Neural crest cell (in vitro differentiated cells): ENCODE measurements at regions not wholly inside any gene's neighbourhood (a gene's known extent, or its start where the extent isn't known, plus 50 kb on each side); places are given as distances from the start of the nearest gene placed in this dataset.

Source experiments
- DNase-seq: peaks from one replicate; pipeline ENCODE4 v3.0.0; 2021; ENCODE audit warnings: low read depth, mixed read lengths, low spot score
- H3K27ac Mint-ChIP-seq: one replicate; pipeline ENCODE4 v1.8.0; 2021; ENCODE audit warnings: mild to moderate bottlenecking, mixed read lengths; ENCODE audit not compliant: unreplicated experiment
- H3K27me3 Mint-ChIP-seq: 2 replicates; pipeline ENCODE4 v1.8.0; 2021; ENCODE audit warnings: low read depth, mild to moderate bottlenecking, mixed read lengths
- H3K36me3 Mint-ChIP-seq: 2 replicates; pipeline ENCODE4 v1.8.0; 2021; ENCODE audit warnings: low read depth, mild to moderate bottlenecking, mixed read lengths
- H3K4me1 Mint-ChIP-seq: 2 replicates; pipeline ENCODE4 v1.8.0; 2021; ENCODE audit warnings: mixed read lengths
- H3K4me3 Mint-ChIP-seq: one replicate; pipeline ENCODE4 v1.8.0; 2021; ENCODE audit warnings: mild to moderate bottlenecking, mixed read lengths
- H3K9me3 Mint-ChIP-seq: 2 replicates; pipeline ENCODE4 v1.8.0; 2021; ENCODE audit warnings: mixed read lengths
- CTCF ChIP-seq: fragments of 200-600 bp; sonication (generic); conservative IDR thresholded peaks from 2 replicates; pipeline ENCODE4 v1.5.0; 2021; ENCODE audit warnings: antibody characterized with exemption, mild to moderate bottlenecking

- H3K36me3 Mint-ChIP-seq = no peaks in the 10 kb centered on the region
- H3K27me3 Mint-ChIP-seq = no peaks in the 10 kb centered on the region
- H3K27ac Mint-ChIP-seq = no peak overlapping the region
- TF ChIP-seq CTCF = no peak
- H3K4me3 Mint-ChIP-seq = no peak overlapping the region
- H3K4me1 Mint-ChIP-seq = no peaks in the 10 kb centered on the region
- DNase-seq = no peak
- H3K9me3 Mint-ChIP-seq = no peaks in the 10 kb centered on the region
Observed at GRCh38 chr3:151955356-151955755, 81.9 kb downstream of the SUCNR1 start.

- Mint-ChIP-seq H3K9me3 (no peaks in the 10 kb centered on the region), H3K27ac (no peak overlapping the region)
Observed at GRCh38 chr3:151960961-151961580, 87.6 kb downstream of the SUCNR1 start.

GRCh38 chr3:151962352-151962751 lies 88.9 kb downstream of the SUCNR1 start:
- no peak for DNase-seq
- Mint-ChIP-seq H3K4me3 (no peak overlapping the region), H3K9me3 (peaks cover under 1% of the 10 kb centered on the region), H3K36me3 (no peaks in the 10 kb centered on the region), H3K27me3 (no peaks in the 10 kb centered on the region), H3K27ac (no peak overlapping the region), H3K4me1 (no peaks in the 10 kb centered on the region)
- no peak for TF ChIP-seq CTCF

More at GRCh38 chr3:151960961-151961580, 87.6 kb downstream of the SUCNR1 start:
- Mint-ChIP-seq H3K4me3 (no peak overlapping the region), H3K4me1 (no peaks in the 10 kb centered on the region), H3K27me3 (no peaks in the 10 kb centered on the region), H3K36me3 (no peaks in the 10 kb centered on the region)
- DNase-seq = no peak
- no peak for TF ChIP-seq CTCF

- TF ChIP-seq CTCF = no peak
- no peak overlapping the region for H3K27ac Mint-ChIP-seq
Observed at GRCh38 chr3:151962912-151963311, 89.5 kb downstream of the SUCNR1 start.

GRCh38 chr3:151964743-151965142 lies 91.3 kb downstream of the SUCNR1 start:
- H3K36me3 Mint-ChIP-seq = no peaks in the 10 kb centered on the region
- H3K4me3 Mint-ChIP-seq = no peak overlapping the region
- no peak overlapping the region for H3K27ac Mint-ChIP-seq
- no peaks in the 10 kb centered on the region for H3K27me3 Mint-ChIP-seq
- H3K4me1 Mint-ChIP-seq = no peaks in the 10 kb centered on the region
- DNase-seq = no peak
- TF ChIP-seq CTCF = no peak
- H3K9me3 Mint-ChIP-seq = peaks cover 9% of the 10 kb centered on the region

More at GRCh38 chr3:151962912-151963311, 89.5 kb downstream of the SUCNR1 start:
- H3K36me3 Mint-ChIP-seq = no peaks in the 10 kb centered on the region
- no peaks in the 10 kb centered on the region for H3K4me1 Mint-ChIP-seq
- H3K4me3 Mint-ChIP-seq = no peak overlapping the region
- peaks cover 5% of the 10 kb centered on the region for H3K9me3 Mint-ChIP-seq
- no peak for DNase-seq
- no peaks in the 10 kb centered on the region for H3K27me3 Mint-ChIP-seq
